ENCODE measurements at regions not wholly inside any gene's neighbourhood (a gene's known extent, or its start where the extent isn't known, plus 50 kb on each side); places are given as distances from the start of the nearest gene placed in this dataset.

DNA sequence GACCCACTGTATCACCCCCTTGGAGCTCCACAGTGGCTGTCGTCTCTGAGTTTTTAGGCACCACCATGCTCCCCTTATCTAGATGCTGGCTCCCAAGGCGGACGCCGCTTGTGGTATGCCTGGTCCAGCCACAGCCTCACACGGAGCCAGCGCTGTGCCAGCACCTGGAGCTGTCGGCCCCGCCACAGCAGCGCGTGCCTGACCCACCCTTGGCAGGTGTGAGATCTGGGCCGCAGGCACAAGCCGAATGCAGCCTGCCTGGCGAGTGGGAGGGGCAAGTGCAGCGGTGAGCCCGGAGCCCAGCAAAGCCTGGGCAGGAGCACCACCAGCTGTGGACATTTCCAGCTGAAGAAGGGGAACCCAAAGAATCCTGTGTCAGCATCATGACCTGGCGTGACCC, 91.9 kb upstream of the BACE2 start:
- DNase-seq (ENCODE audit: low read depth): no peak

DNA sequence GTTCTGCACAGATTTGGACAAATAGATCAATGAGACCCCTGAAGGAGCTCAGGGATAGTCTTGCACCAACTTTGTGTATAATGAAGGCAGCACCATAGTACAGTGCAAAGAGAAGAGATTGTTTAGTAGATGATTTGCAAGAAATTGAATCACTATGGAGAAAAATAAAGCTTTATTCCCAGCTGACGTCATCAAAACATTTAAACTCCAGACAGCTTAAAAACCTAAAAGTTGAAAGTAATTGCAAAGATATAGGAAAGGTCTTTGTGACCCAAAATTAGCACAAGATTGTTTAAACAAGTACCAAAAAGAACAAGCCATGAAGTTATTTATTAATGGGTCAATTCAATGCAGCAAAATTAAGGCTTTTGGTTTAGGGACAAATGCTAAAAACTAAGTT, 88.8 kb upstream of the BACE2 start:
- no peak for DNase-seq (ENCODE audit: low read depth)

GRCh38 chr21:41080485-41081121, 87.4 kb upstream of the BACE2 start:
- no peak for DNase-seq (ENCODE audit: low read depth)

DNA sequence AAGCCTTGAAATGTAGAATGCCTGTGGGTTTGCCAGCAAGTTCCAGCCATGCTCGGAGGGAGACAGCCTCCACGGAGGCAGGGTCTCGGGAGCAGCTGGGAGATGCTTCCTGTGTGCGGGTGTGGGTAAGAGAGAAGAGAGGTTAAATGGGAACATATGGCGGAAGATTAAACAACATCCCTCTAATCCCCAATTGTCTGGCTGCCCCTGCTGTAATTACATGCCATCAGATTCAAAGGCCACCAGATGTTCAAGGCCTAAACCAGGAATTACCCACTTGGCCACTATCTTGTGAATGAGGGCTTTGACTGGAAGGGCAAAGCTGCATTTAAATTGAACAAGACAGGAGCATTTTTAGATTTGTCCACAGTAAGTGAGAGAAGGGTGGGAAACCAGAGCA, 81.4 kb upstream of the BACE2 start:
- no peak for DNase-seq (ENCODE audit: low read depth)

DNA sequence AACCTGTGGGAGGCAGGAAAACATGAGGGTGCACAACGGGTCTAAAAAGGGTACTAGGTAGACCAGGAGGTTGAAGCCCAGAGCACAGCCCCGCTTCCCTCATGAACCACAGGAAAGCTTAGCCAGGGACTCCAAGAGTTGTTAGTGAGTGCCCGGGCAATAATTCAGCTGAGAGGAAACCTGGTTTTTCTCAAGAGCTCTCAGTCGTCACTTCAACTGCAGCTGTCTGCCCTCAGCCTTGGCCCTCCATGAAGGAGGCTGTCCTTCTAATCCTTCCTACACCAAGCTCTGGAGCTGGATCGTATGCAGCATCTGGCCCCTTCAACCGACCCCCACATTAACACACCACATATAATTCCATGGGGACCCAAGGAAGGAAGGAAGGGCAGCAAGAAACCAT, 77.0 kb upstream of the BACE2 start:
- no peak for DNase-seq (ENCODE audit: low read depth)

GRCh38 chr21:41091616-41092015, 76.3 kb upstream of the BACE2 start:
- no peak for DNase-seq (ENCODE audit: low read depth)

DNA sequence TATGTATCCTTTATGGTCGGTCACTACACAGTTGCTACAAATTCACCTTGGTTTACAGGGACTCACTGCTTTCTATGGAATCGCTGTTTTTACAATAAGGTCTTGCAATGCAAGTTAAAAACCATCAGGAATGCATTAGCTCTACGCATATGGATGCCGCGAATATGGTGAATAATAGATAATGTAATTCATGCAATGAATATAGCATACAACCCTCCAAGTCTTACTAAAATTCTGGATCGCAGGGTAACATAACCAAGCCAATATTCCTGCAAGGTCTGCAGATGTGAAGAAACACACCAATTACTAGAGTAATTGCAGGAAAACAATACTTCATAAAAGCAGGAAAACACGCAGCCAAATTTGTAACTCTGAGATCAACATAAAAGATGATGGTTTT, 75.6 kb upstream of the BACE2 start:
- no peak for DNase-seq (ENCODE audit: low read depth)

DNA sequence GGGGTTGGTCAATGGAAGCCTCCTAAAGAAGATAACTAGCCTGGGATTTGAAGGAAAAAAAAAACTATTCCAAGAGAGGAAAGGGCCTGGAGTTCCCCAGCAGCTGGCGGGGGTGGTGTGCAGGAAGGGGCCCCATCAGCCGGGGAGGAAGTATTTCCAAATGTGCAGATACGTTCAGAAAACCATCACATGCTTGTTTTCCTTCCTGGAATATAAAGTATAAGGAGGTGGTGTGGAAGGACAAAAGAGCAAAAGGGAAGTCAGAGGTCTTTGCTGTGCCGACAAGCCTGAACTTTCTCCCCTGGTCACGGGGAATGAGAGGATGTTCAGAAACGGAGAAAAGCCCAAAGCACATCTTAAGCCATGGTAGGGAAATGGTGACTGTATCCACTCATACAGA, 72.0 kb upstream of the BACE2 start:
- no peak for DNase-seq (ENCODE audit: low read depth)

- DNase-seq (ENCODE audit: low read depth): no peak
Measured at GRCh38 chr21:41098076-41098475, 69.9 kb upstream of the BACE2 start.

GRCh38 chr21:41098481-41099042, 69.4 kb upstream of the BACE2 start:
- DNase-seq (ENCODE audit: low read depth): no peak

DNA sequence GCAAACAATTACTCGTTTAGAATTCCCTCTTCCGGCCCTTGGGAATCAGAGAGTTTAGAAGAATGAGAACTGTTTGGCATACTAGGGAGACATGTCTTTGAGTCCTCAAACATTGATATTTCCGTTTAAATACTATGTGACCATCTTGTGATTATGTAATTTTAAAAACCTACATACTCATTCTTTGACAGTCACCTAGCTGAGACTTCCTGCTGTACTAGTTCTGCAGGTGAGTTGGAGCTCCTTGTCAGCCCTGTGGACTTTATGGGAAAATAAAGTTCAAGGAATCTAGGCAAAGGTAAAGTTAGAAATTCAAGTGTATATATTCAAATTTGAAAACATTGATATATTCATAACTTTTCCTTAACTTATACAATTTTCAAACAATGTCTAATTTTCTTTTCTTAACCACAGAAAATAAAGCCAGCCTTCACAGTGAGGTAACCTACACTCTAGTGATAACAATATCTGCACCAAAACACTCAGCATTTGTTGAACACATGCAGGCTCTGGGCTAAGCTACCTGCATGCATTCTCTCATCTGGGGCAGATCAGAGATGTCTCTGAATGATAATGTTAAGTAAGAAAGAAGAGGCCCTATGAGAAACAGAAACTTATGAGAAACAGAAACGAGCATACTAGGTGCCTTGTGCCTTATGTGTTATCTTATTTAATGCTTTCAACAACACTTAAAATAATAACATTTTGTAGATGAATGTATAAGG, 67.0 kb upstream of the BACE2 start:
- DNase-seq (ENCODE audit: low read depth): no peak

DNA sequence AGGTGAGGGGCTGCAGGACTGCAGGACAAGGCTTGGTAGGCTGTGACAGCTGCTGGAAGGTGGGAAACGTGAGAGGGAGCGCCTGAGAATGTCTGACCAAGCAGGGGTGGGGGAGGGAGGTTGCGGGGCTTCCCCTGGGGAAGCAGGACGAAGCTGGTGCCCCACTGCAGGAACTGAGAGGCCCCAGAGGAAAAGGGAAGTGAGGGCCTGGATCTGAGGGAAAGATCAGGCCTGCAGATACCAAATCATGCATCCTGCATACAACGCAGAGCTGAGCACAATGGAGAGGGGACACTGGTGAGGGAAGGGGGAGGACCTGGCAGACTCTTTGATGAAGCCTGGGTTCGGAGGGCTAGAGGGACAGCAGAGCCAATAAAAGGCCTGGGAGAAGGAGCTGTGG, 65.7 kb upstream of the BACE2 start:
- no peak for DNase-seq (ENCODE audit: low read depth)

- no peak for DNase-seq (ENCODE audit: low read depth)
Measured at GRCh38 chr21:41107602-41108001, 60.4 kb upstream of the BACE2 start.

GRCh38 chr21:41108668-41109585, 59.0 kb upstream of the BACE2 start:
- DNase-seq (ENCODE audit: low read depth): no peak

- DNase-seq (ENCODE audit: low read depth): no peak
Measured at GRCh38 chr21:41110161-41110560, 57.8 kb upstream of the BACE2 start.

- DNase-seq (ENCODE audit: low read depth): no peak
Measured at GRCh38 chr21:41110664-41111063, 57.3 kb upstream of the BACE2 start.

- no peak for DNase-seq (ENCODE audit: low read depth)
Measured at GRCh38 chr21:41111681-41112080, 56.3 kb upstream of the BACE2 start.

DNA sequence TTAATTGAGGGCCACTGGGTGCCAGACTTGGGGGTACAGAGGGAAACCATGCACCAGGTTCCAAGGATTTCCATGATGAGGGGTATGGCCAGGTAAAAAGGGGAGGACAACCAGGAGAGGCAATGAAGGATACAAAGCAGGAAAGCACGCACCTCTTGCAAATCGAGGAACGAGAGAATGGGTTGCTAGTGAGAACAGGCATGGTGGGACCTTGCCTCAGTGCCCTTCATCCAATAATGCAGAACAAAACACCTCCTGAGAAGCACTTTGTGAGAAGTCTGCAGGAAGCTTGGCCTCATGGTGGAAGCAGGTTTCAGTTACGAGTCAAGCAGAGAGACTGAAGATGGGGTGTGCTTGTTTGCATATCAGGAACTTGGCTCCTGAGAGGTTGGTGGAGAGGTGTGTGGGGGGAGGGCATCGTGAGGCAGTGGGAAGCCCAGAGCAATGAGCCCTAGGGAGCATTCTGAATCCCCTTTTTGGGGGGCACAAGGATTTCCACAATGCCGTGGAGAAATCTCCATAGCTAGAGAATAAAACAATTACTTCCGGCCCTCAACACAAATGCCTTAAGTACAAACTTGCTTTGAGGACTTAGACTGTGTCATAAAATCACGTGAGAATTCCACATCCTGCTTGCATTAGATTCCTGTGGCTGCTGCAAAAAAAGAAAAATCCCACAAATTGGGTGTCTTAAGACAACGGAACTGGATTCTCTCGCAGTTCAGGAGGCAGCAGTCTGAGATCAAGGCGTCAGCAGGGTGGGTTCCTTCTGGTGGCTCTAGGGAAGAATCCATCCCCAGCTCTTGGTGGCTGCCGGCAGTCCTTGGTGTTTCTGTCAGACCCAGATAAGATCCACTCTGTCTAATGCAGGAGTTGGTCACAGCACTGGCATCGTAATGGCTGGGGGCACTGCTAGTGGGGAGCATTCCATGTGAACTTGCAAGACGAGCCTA, 54.9 kb upstream of the BACE2 start:
- peak; percentile 86 for DNase-seq (ENCODE audit: low read depth)

DNA sequence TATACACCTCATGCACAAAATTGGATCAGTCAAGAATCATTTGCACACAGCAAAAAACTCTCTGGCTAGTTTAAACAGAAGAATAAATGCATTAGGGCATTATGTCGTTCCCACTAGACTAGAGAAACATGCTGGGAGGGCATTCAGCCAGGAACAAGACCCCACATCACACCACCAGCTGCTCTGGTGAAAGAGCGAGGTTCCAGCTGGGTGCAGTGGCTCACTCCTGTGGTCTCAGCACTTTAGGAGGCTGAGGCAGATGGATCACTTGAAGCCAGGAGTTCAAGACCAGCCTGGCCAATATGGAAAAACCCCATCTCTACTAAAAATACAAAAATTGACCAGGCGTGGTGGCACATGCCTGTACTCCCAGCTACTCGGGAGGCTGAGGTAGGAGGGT, 52.1 kb upstream of the BACE2 start:
- DNase-seq (ENCODE audit: low read depth): no peak
